ENCODE measurements at regions not wholly inside any gene's neighbourhood (a gene's known extent, or its start where the extent isn't known, plus 50 kb on each side); places are given as distances from the start of the nearest gene placed in this dataset.

DNA sequence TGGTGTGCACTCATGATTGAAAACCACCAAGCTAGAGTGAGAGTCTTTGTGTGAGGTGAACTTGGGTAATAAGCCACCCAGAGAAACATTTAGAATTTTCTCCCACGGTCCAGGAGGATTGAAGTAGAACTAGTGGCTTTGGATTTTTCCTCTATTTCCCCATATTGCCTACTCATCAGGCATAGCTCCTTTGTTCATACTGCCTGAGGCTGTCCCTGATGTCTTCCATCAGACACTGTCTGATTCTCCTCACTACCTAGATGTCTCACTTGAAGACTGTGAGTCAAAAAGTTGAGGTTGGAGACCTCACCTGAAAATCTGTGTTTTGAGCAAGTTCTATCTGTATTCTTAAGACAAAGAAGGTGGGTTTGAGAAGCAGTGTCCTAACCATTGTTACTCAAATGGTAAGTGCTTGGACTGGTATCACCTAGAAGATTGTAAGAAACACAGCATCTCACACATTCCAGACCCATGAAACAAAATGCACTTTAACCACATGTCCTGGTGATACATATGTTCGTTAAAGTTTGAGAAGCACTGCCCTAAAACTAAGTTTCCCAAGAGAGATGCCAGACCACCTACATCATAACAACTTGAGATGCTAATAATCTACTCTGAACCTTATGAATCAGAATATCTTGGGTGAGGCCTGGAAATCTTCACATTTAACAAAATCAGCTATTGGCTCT, 523.4 kb upstream of the BTBD3 start:
- TF ChIP-seq ZFP30 (CRISPR knock-in tag; IDR thresholded peaks at IDR 0.05) = no peak
- no peak for TF ChIP-seq TCF4 (CRISPR knock-in tag; IDR thresholded peaks at IDR 0.05; ENCODE audit: borderline replicate concordance)
- TF ChIP-seq OSR1 (CRISPR knock-in tag; IDR thresholded peaks at IDR 0.05) = no peak
- no peak for TF ChIP-seq GLIS3 (CRISPR knock-in tag; IDR thresholded peaks at IDR 0.05)
- TF ChIP-seq ZNF8 (CRISPR knock-in tag; IDR thresholded peaks at IDR 0.05) = no peak
- TF ChIP-seq PPARA (CRISPR knock-in tag; IDR thresholded peaks at IDR 0.05; ENCODE audit: borderline replicate concordance) = no peak
- peak; percentile 40; the same call in 2 of the 3 replicates for ATAC-seq

GRCh38 chr20:11395581-11395980, 522.1 kb upstream of the BTBD3 start:
- no peak for TF ChIP-seq SNAI2 (CRISPR knock-in tag; IDR thresholded peaks at IDR 0.05)
- no peak for TF ChIP-seq POU6F1 (CRISPR knock-in tag; IDR thresholded peaks at IDR 0.05; ENCODE audit: borderline replicate concordance, low read depth)
- TF ChIP-seq ZNF8 (CRISPR knock-in tag; IDR thresholded peaks at IDR 0.05) = no peak
- TF ChIP-seq BACH2 (CRISPR knock-in tag; IDR thresholded peaks at IDR 0.05; ENCODE audit: borderline replicate concordance) = no peak
- no peak for TF ChIP-seq ESRRG (CRISPR knock-in tag; IDR thresholded peaks at IDR 0.05)
- TF ChIP-seq ZC3H10 (CRISPR knock-in tag; IDR thresholded peaks at IDR 0.05) = no peak
- TF ChIP-seq, protein P1, sequence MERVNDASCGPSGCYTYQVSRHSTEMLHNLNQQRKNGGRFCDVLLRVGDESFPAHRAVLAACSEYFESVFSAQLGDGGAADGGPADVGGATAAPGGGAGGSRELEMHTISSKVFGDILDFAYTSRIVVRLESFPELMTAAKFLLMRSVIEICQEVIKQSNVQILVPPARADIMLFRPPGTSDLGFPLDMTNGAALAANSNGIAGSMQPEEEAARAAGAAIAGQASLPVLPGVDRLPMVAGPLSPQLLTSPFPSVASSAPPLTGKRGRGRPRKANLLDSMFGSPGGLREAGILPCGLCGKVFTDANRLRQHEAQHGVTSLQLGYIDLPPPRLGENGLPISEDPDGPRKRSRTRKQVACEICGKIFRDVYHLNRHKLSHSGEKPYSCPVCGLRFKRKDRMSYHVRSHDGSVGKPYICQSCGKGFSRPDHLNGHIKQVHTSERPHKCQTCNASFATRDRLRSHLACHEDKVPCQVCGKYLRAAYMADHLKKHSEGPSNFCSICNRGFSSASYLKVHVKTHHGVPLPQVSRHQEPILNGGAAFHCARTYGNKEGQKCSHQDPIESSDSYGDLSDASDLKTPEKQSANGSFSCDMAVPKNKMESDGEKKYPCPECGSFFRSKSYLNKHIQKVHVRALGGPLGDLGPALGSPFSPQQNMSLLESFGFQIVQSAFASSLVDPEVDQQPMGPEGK (CRISPR knock-in tag; IDR thresholded peaks at IDR 0.05; ENCODE audit: borderline replicate concordance) = no peak
- TF ChIP-seq RARB (CRISPR knock-in tag; IDR thresholded peaks at IDR 0.05) = no peak
- TF ChIP-seq ZFP3 (CRISPR knock-in tag; IDR thresholded peaks at IDR 0.05) = no peak
- TF ChIP-seq GLIS3 (CRISPR knock-in tag; IDR thresholded peaks at IDR 0.05) = no peak
- no peak for TF ChIP-seq ZNF70 (CRISPR knock-in tag; IDR thresholded peaks at IDR 0.05)
- TF ChIP-seq PPARA (CRISPR knock-in tag; IDR thresholded peaks at IDR 0.05; ENCODE audit: borderline replicate concordance) = no peak
- TF ChIP-seq ARNTL (CRISPR knock-in tag; IDR thresholded peaks at IDR 0.05; ENCODE audit: borderline replicate concordance, low read depth) = no peak
- no peak for TF ChIP-seq ZFP30 (CRISPR knock-in tag; IDR thresholded peaks at IDR 0.05)
- TF ChIP-seq CSDC2 (CRISPR knock-in tag; IDR thresholded peaks at IDR 0.05) = no peak
- TF ChIP-seq ZNF565 (CRISPR knock-in tag; conservative IDR thresholded peaks at IDR 0.05; ENCODE audit: low read depth) = no peak
- ATAC-seq = no peak

DNA sequence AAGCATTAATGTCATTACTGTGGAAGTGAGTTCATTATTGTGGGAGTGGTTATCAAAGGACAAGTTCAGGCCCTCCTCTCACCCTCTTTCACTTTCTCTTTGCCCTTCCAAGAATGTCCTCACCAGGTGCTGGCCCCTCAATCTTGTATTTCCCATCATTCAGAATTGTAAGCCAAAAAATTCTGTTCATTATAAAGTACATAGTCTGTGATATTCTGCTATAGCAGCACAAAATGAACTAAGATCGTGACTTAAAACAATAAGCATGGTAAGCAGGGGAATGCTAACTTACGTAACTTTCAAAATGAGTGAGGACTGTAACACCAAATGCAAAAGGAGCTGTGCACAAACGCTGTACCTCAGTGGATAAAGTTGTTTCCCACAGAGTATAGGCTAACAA, 515.7 kb upstream of the BTBD3 start:
- TF ChIP-seq, protein P1 (CRISPR knock-in tag; IDR thresholded peaks at IDR 0.05; ENCODE audit: borderline replicate concordance) = no peak
- TF ChIP-seq ZFP30 (CRISPR knock-in tag; IDR thresholded peaks at IDR 0.05) (no peak), ZNF565 (CRISPR knock-in tag; conservative IDR thresholded peaks at IDR 0.05; ENCODE audit: low read depth) (no peak)
- no peak for ATAC-seq

DNA sequence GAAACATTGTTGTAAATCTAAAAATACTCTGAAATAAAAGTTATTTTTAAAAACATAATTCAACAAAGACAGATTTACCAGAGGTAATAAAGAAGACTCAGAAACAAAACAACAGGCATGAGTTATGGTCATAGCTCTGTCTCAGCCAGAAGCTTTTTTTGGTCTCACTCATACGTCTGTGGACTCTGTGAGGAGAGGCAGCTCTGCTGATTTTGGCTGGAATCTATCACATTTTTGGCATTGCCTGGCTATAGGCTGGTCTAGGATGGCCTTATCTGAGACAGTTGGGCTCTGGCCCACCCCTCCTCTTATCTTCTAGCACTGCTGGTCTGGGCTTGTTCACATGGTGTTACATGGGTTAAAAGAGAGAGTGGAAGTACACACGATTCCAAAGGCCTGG, 514.0 kb upstream of the BTBD3 start:
- ATAC-seq = peak; percentile 44; the same call in 1 of the 3 replicates
- TF ChIP-seq ISL1 (CRISPR knock-in tag; IDR thresholded peaks at IDR 0.05) (0 out of 2 replicates have a peak, but pooled peaks have one; percentile 38), TCF4 (CRISPR knock-in tag; IDR thresholded peaks at IDR 0.05; ENCODE audit: borderline replicate concordance) (no peak)

GRCh38 chr20:11406877-11407276, 510.8 kb upstream of the BTBD3 start:
- no peak for ATAC-seq
- TF ChIP-seq ZFP30 (CRISPR knock-in tag; IDR thresholded peaks at IDR 0.05) (no peak), CSDC2 (CRISPR knock-in tag; IDR thresholded peaks at IDR 0.05) (no peak), PPARA (CRISPR knock-in tag; IDR thresholded peaks at IDR 0.05; ENCODE audit: borderline replicate concordance) (no peak), POU6F1 (CRISPR knock-in tag; IDR thresholded peaks at IDR 0.05; ENCODE audit: borderline replicate concordance, low read depth) (no peak), ZNF70 (CRISPR knock-in tag; IDR thresholded peaks at IDR 0.05) (no peak), TOX (CRISPR knock-in tag; IDR thresholded peaks at IDR 0.05; ENCODE audit: borderline replicate concordance) (no peak), ESRRG (CRISPR knock-in tag; IDR thresholded peaks at IDR 0.05) (no peak), ISL1 (CRISPR knock-in tag; IDR thresholded peaks at IDR 0.05) (no peak), SNAI2 (CRISPR knock-in tag; IDR thresholded peaks at IDR 0.05) (no peak), ZFP3 (CRISPR knock-in tag; IDR thresholded peaks at IDR 0.05) (no peak), TCF4 (CRISPR knock-in tag; IDR thresholded peaks at IDR 0.05; ENCODE audit: borderline replicate concordance) (no peak), ARNTL (CRISPR knock-in tag; IDR thresholded peaks at IDR 0.05; ENCODE audit: borderline replicate concordance, low read depth) (no peak), OSR1 (CRISPR knock-in tag; IDR thresholded peaks at IDR 0.05) (no peak), ZNF565 (CRISPR knock-in tag; conservative IDR thresholded peaks at IDR 0.05; ENCODE audit: low read depth) (no peak)
- TF ChIP-seq, protein P2, sequence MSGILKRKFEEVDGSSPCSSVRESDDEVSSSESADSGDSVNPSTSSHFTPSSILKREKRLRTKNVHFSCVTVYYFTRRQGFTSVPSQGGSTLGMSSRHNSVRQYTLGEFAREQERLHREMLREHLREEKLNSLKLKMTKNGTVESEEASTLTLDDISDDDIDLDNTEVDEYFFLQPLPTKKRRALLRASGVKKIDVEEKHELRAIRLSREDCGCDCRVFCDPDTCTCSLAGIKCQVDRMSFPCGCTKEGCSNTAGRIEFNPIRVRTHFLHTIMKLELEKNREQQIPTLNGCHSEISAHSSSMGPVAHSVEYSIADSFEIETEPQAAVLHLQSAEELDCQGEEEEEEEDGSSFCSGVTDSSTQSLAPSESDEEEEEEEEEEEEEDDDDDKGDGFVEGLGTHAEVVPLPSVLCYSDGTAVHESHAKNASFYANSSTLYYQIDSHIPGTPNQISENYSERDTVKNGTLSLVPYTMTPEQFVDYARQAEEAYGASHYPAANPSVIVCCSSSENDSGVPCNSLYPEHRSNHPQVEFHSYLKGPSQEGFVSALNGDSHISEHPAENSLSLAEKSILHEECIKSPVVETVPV (CRISPR knock-in tag; IDR thresholded peaks at IDR 0.05) = no peak
